ENCODE measurements at regions not wholly inside any gene's neighbourhood (a gene's known extent, or its start where the extent isn't known, plus 50 kb on each side); places are given as distances from the start of the nearest gene placed in this dataset.

- POLR2A ChIA-PET: no interaction called here
- TF ChIP-seq CTCF (IDR thresholded peaks at IDR 0.05; ENCODE audit: insufficient read depth, low read length, missing control alignments): no peak
- H3K4me3 ChIP-seq (ENCODE audit: low read depth, low read length): no peak overlapping the region
- DNase-seq (ENCODE audit: low read depth, low spot score): no peak
- CTCF ChIA-PET: interaction anchor here (1.0 to 2.5 kb wide), 9 partner anchors 8 to 1707 kb away, joined by 3 to 14 read pairs (median 5); no protein-coding TSS in a partner anchor
Measured at GRCh38 chr16:55256412-55257016, 67.5 kb upstream of the IRX6 start.

GRCh38 chr16:55257966-55258613 is 65.9 kb upstream of the IRX6 start:
- ChIA-PET POLR2A (no interaction called here), CTCF (interaction anchor here (0.6 to 2.5 kb wide), 19 partner anchors 9 to 1712 kb away, joined by 3 to 14 read pairs (median 4); partner anchors contain the start of genes FTO and RPGRIP1L)
- H3K4me3 ChIP-seq (ENCODE audit: low read depth, low read length): no peak overlapping the region
- no peak for DNase-seq (ENCODE audit: low read depth, low spot score)
- TF ChIP-seq CTCF (IDR thresholded peaks at IDR 0.05; ENCODE audit: insufficient read depth, low read length, missing control alignments): peak; percentile 75

- POLR2A ChIA-PET: no interaction called here
- CTCF ChIA-PET: no interaction called here
Measured at GRCh38 chr16:55261301-55261700, 62.7 kb upstream of the IRX6 start.

GRCh38 chr16:55263271-55264250 is 60.4 kb upstream of the IRX6 start:
- no peak for DNase-seq (ENCODE audit: low read depth, low spot score)
- ChIA-PET POLR2A (no interaction called here), CTCF (no interaction called here)
- no peak for TF ChIP-seq CTCF (IDR thresholded peaks at IDR 0.05; ENCODE audit: insufficient read depth, low read length, missing control alignments)
- no peak overlapping the region for H3K4me3 ChIP-seq (ENCODE audit: low read depth, low read length)

More at GRCh38 chr16:55261301-55261700, 62.7 kb upstream of the IRX6 start:
- no peak overlapping the region for H3K4me3 ChIP-seq (ENCODE audit: low read depth, low read length)
- DNase-seq (ENCODE audit: low read depth, low spot score): no peak
- no peak for TF ChIP-seq CTCF (IDR thresholded peaks at IDR 0.05; ENCODE audit: insufficient read depth, low read length, missing control alignments)

GRCh38 chr16:55264949-55265348 is 59.1 kb upstream of the IRX6 start:
- no peak for TF ChIP-seq CTCF (IDR thresholded peaks at IDR 0.05; ENCODE audit: insufficient read depth, low read length, missing control alignments)
- POLR2A ChIA-PET: no interaction called here
- DNase-seq (ENCODE audit: low read depth, low spot score): no peak
- CTCF ChIA-PET: no interaction called here
- no peak overlapping the region for H3K4me3 ChIP-seq (ENCODE audit: low read depth, low read length)

- POLR2A ChIA-PET: no interaction called here
- TF ChIP-seq CTCF (IDR thresholded peaks at IDR 0.05; ENCODE audit: insufficient read depth, low read length, missing control alignments): no peak
- no peak overlapping the region for H3K4me3 ChIP-seq (ENCODE audit: low read depth, low read length)
- CTCF ChIA-PET: interaction anchor here (1.8 kb wide), 1 partner anchor 8 kb away, joined by 6 read pairs; no protein-coding TSS in a partner anchor
- no peak for DNase-seq (ENCODE audit: low read depth, low spot score)
Measured at GRCh38 chr16:55265926-55266325, 58.1 kb upstream of the IRX6 start.
